ENCODE measurements at regions not wholly inside any gene's neighbourhood (a gene's known extent, or its start where the extent isn't known, plus 50 kb on each side); places are given as distances from the start of the nearest gene placed in this dataset.

- Histone ChIP-seq H3K4me3 (no peak overlapping the region), H3K9me3 (no peaks in the 10 kb centered on the region), H3K36me3 (no peaks in the 10 kb centered on the region), H3K4me1 (no peaks in the 10 kb centered on the region), H3K27ac (no peak overlapping the region), H3K27me3 (no peaks in the 10 kb centered on the region)
- intact Hi-C loops (cut with DNase I; ENCODE audit: low total_unique reads): no loop called here
- no peak for TF ChIP-seq EP300 (IDR thresholded peaks at IDR 0.05)
- TF ChIP-seq CTCF (IDR thresholded peaks at IDR 0.05): no peak
- TF ChIP-seq POLR2AphosphoS5 (IDR thresholded peaks at IDR 0.05): no peak
- no peak for TF ChIP-seq POLR2A (IDR thresholded peaks at IDR 0.05)
- no peak for DNase-seq
- 14 to 63% (median 41%) methylated on average over 1 of the region's 1 CpG for WGBS, 5 donors
These were observed 95.9 kb upstream of the TAPT1 start for GRCh38 chr4:16322183-16322582.

GRCh38 chr4:16315456-16315855 lies 89.2 kb upstream of the TAPT1 start:
- H3K27me3 ChIP-seq: no peaks in the 10 kb centered on the region
- H3K4me1 ChIP-seq: no peaks in the 10 kb centered on the region
- DNase-seq: no peak
- TF ChIP-seq POLR2A (IDR thresholded peaks at IDR 0.05) (no peak), POLR2AphosphoS5 (IDR thresholded peaks at IDR 0.05) (no peak), EP300 (IDR thresholded peaks at IDR 0.05) (no peak), CTCF (IDR thresholded peaks at IDR 0.05) (no peak)
- no peaks in the 10 kb centered on the region for H3K36me3 ChIP-seq
- 85 to 94% (median 92%) methylated on average over 8 of the region's 8 CpGs for WGBS, 5 donors
- H3K27ac ChIP-seq: no peak overlapping the region
- no peaks in the 10 kb centered on the region for H3K9me3 ChIP-seq
- no peak overlapping the region for H3K4me3 ChIP-seq
- intact Hi-C loops (cut with DNase I; ENCODE audit: low total_unique reads): no loop called here

GRCh38 chr4:16310606-16311005 lies 84.3 kb upstream of the TAPT1 start:
- Histone ChIP-seq H3K4me3 (no peak overlapping the region), H3K36me3 (no peaks in the 10 kb centered on the region), H3K27me3 (no peaks in the 10 kb centered on the region), H3K27ac (no peak overlapping the region), H3K9me3 (no peaks in the 10 kb centered on the region), H3K4me1 (no peaks in the 10 kb centered on the region)
- DNase-seq: no peak
- intact Hi-C loops (cut with DNase I; ENCODE audit: low total_unique reads): no loop called here
- TF ChIP-seq EP300 (IDR thresholded peaks at IDR 0.05) (no peak), CTCF (IDR thresholded peaks at IDR 0.05) (no peak), POLR2AphosphoS5 (IDR thresholded peaks at IDR 0.05) (no peak), POLR2A (IDR thresholded peaks at IDR 0.05) (no peak)
- WGBS, 5 donors: 65 to 81% (median 73%) methylated on average over 3 of the region's 3 CpGs

- 63 to 82% (median 71%) methylated on average over 3 of the region's 3 CpGs for WGBS, 5 donors
These were observed 76.4 kb upstream of the TAPT1 start for GRCh38 chr4:16302648-16303047.

DNA sequence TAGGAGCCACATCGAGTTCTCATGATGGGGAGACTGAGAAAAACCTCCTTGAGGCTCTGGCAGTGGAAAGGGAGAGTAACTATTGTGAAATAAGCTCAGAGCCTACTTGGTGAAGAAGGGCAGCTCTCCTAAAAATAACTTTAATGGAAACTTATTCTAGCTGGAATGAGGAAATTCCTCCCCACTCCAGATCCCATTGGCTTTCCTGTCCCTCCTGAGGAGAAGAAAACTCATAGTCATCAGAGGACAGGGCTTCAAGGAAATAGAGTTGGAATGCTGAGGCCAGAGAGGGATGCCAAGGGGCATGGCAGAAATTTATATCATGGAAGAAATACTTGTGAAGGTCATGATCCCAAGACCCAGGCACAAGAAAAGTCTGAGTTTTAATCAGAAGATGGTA lies 70.7 kb upstream of the TAPT1 start:
- Histone ChIP-seq H3K27ac (no peak overlapping the region), H3K4me3 (no peak overlapping the region), H3K4me1 (no peaks in the 10 kb centered on the region), H3K27me3 (no peaks in the 10 kb centered on the region), H3K9me3 (peaks cover 0 to 8% (median 6%) of the 10 kb centered on the region in 4 donors), H3K36me3 (no peaks in the 10 kb centered on the region)
- 67 to 94% (median 73%) methylated on average over 1 of the region's 1 CpG for WGBS, 5 donors
- no peak for DNase-seq
- intact Hi-C loops (cut with DNase I; ENCODE audit: low total_unique reads): loop anchor here (10.0 kb wide), 2 partner anchors 138 to 1028 kb away; no protein-coding TSS in a partner anchor
- TF ChIP-seq EP300 (IDR thresholded peaks at IDR 0.05) (no peak), POLR2AphosphoS5 (IDR thresholded peaks at IDR 0.05) (no peak), POLR2A (IDR thresholded peaks at IDR 0.05) (no peak), CTCF (IDR thresholded peaks at IDR 0.05) (no peak)

More at GRCh38 chr4:16302648-16303047, 76.4 kb upstream of the TAPT1 start:
- intact Hi-C loops (cut with DNase I; ENCODE audit: low total_unique reads): no loop called here
- no peak overlapping the region for H3K27ac ChIP-seq
- no peak for DNase-seq
- no peaks in the 10 kb centered on the region for H3K36me3 ChIP-seq
- H3K9me3 ChIP-seq: peaks cover 0 to 1% (median 0%) of the 10 kb centered on the region in 4 donors
- no peaks in the 10 kb centered on the region for H3K27me3 ChIP-seq
- H3K4me3 ChIP-seq: no peak overlapping the region
- no peak for TF ChIP-seq EP300 (IDR thresholded peaks at IDR 0.05)
- H3K4me1 ChIP-seq: no peaks in the 10 kb centered on the region
